Hematopoietic multipotent progenitor cell (in vitro differentiated cells): ENCODE measurements at regions not wholly inside any gene's neighbourhood (a gene's known extent, or its start where the extent isn't known, plus 50 kb on each side); places are given as distances from the start of the nearest gene placed in this dataset.
"Not testable (repeated sequence)": the region's sequence is repeated elsewhere in the genome, so short reads cannot be mapped to it uniquely, and the experiment has no call there.

ENCODE experiments used
- DNase-seq, 3 donors: peaks; one replicate each; pipeline ENCODE4 v3.0.0-alpha.2; 2011 to 2015; ENCODE audit warnings: low read depth in 2 of 3, low spot score in 2 of 3

DNA sequence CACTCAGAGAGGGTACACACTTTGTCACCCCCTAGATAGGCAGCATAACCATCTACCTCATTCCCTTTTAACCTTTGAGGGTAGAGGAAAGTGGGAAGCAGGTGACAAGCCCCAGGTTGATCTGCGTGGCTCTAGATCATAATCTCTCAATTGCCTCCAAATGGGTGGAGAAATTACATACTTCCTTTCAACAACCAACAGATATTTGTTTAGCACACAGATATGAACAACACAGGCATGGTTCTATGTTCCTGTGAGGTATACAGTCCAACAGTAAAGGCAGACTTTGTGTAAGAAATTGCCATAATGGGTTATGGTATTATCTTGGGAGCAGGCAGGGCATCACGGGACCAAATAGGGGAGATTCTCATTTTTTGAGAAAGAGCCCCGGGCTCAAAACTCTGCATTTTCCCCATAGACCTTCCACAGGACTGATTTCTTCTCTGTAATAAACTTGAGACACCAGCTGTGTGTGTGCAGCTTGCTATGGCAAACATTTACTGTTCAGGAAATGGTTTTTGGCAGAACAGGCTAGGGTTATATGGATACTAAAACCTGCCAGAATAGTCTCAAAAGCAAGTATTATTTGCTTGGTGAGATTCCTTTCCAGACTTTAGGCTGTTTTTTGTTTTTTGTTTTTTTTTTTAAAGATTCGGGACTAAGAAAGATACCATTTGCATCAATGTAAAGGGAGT is 126.2 kb downstream of the CD164 start:
- no peak for DNase-seq

DNA sequence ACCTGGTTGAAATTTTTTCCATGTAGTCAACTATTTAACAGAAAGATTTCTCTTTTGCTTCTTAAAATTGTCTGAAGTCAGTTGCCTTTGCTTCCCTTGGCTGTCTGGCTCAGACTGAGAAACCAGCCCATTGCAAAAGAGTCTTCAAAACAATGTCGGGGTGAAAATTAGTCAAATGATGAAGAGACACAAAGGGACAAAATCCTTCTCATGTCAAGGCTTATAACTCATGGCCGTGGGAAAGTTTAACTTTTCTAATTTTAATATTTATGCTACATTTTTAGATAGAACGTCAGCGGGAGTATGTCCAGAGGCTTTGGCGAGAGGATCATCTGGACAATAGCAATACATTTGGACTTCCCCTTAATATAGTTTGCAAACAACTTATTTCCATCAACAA is 127.2 kb downstream of the CD164 start:
- no peak for DNase-seq

DNA sequence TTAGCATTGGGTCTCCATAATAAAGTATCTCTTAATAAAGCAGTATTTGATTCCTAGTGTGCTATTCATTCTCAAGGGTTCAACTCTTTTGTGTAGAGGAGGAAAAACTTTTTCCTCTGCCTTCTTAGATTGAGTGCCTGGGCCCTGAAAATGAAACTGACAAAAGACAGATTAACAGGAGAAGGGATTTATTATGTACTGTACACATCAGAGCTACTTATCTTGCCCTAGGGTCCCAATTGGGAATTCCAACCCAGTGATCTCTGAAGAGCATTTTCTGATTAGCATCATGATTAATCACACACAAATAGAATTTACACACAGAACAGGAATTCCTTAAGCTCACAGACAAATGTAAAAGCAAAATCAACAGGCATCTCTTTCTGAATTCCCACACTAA is 128.9 kb downstream of the CD164 start:
- no peak for DNase-seq

DNA sequence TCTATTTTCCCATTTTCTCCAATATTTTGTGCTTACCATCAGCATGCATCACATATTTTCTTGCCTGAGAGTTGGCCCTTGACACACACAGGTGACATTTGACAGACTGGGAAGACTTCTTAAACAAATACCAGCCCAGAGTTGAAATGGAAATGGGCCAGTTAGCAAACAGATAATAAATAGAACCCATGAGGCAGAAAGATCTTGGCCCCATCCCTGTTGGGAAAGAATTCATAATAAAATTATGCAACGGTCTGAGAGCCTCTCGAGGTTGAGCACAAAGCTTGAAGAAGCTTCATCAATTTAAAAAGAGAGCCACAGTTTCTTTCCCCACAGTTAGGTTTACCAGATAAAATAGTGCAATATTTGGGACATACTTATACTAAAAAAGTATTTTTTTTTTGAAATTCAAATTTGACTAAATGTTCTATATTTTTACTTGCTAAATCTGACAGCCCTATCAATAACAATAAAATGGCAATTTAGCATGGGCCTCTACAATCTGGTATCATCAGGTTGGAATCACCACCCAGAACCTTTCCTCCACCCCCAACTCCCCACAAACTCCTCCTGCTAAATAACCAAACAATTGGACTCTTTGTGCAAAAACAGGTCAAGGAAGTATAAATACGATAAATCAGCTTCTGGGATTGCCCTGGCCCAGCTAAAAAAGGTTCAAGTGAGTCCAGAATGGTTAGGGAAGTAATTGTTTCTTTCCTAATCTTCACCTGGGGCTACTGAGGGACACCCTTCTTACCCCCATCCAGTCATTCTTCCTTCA is 129.8 kb downstream of the CD164 start:
- no peak for DNase-seq

DNA sequence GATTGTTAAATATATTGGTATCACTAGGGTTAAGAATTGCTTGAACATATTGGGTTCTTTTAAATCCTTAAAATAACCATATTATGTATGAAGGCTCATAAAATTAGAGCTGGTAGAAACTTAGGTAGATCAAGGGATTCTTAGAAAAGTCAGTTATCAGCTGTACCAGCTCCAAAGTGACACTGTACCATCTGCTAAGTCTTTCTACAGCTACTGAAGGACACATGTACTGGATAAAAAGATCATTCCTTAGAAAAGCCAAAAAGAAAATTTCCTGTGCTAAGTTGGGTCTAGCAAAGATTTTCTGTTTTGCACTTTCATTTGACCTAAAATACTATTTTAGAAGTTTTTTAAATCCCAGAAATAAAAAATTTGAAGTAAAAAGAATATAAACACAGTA is 130.4 kb downstream of the CD164 start:
- DNase-seq = no peak

DNA sequence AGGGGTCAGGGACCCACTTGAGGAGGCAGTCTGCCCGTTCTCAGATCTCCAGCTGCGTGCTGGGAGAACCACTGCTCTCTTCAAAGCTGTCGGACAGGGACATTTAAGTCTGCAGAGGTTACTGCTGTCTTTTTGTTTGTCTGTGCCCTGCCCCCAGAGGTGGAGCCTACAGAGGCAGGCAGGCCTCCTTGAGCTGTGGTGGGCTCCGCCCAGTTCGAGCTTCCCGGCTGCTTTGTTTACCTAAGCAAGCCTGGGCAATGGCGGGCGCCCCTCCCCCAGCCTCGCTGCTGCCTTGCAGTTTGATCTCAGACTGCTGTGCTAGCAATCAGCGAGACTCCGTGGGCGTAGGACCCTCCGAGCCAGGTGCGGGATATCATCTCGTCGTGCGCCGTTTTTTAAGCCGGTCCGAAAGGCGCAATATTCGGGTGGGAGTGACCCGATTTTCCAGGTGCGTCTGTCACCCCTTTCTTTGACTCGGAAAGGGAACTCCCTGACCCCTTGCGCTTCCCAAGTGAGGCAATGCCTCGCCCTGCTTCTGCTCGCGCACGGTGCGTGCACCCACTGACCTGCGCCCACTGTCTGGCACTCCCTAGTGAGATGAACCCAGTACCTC is 131.6 kb downstream of the CD164 start:
- not testable (repeated sequence) for DNase-seq

DNA sequence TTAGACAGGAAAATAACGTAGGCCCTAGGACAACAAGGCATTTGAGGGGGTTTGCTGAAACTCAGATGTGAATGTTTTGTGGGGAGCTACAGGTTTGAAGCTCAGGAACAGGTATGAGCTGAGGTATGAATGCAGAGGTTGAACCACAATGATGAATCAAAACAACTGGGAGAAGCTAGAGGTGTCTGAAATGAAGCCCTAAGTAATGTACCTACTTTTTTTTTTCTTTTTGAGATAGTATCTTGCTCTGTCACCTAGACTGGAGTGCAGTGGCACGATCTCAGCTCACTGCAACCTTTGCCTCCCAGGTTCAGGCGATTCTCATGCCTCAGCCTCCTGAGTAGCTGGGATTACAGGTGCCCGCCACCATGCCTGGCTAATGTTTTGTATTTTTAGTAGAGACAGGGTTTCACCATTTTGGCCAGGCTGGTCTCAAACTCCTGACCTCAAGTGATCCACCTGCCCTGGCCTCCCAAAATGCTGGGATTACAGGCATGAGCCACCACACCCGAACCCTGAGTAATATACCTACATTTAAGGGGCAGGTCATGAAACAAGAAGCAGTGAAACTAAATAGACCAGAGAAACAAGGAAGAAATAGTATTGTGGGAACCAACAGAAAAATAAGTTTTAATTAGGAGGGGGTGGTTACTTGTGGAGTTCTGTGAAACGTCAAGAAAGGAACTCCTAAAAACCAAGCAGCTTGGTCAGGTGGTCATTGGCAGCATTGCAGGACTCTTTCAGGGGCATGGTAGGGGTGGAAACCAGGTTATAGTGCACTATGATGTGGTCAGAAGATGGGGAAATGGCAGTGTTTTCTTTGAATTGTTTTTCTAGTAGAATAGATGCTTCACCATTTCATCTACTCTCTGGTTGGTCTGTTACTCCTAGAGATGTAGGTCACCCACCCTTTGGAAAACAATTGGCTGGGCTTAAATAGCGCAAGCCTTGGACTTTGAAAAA is 138.1 kb downstream of the CD164 start:
- peak in 1 of 3 donors; percentile 36 for DNase-seq

DNA sequence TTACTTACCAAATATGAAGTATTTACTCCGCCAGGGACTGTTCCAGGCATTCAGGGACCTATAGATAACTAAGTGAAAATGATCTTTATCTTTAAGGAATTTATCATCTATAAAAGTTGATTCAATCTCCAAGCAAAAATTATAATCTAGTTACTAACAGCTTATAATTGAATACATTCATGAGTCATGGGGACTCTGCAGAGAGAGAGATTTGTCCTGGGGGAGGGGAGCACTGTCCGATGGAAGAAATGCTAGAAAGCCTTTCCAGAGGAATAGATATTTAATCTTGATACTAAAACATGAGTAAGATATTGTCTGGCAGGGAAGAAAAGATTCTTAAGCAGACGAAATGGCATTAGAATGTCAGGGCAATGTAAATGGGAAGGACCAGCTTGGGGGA is 139.3 kb downstream of the CD164 start:
- DNase-seq = no peak

DNA sequence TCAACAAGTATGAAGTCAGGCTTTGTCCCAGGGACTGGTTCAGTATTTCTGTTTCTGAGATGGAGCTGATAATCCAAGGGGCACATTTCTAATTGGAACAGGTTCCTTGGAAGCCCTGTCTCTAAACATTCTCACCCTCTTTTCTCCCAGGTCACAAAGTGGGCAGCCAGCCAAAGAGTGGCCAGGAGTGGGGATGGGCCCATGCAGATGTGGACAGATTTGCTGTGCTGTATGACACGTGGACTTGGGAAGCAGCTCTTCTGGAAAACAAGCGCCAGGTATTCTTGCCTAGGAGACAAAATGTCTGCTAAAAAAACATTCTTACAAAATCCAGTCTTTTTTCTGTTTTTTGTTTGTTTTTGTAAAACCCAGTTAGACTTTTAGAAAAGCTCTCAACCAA is 140.2 kb downstream of the CD164 start:
- DNase-seq = no peak

DNA sequence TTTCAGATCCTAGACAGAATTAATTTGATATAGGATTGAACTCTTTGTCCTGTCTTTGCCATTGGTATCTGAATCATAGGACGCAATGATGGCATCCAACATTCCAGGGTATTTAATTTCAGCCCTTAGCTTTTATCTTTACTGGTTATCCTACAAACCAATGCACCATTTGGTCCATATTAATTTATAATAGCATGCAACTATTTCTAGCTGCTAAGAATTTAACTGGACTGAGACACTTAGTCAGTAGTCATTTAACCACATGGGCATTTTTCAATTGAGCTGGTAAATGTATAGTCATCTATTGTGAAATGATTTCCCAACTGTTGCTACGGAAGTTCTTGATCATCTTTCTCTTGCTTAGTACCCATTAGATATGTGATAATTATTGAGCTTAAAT is 141.1 kb downstream of the CD164 start:
- DNase-seq = no peak

DNA sequence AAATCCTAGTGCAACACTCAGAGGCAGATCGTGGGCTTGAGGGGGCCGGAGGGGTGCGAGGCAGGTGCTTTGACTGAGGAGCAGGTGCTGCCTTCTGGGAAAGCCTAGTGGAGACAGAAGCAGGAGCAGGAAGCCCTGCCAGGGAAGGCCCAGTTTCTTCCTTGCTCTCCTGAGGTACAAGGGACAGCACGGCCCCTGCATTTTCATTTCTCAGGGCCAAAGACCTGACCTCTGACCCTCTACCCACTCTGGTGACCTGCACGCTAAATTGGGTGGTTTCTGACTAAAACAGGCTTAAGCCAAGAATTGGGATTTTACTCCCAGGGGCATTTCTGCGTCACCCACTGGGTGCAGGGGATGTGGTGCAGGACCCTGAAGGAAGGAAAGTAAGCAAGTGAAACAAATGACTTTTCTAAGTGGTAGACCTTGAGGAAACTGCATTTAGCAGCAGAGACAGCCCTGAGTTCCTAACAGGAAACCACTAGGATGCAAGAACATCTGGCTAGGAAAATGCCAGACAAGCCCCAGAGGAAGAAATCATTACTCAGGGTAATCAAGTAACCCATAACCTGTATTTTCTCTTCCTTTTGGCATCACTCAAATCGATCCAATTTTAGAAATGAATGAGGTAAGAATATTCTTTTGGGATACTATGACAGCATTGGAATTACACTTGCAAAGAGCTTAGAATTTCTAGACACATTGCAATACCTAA is 141.7 kb downstream of the CD164 start:
- DNase-seq = peak in 1 of 3 donors; percentile 42

DNA sequence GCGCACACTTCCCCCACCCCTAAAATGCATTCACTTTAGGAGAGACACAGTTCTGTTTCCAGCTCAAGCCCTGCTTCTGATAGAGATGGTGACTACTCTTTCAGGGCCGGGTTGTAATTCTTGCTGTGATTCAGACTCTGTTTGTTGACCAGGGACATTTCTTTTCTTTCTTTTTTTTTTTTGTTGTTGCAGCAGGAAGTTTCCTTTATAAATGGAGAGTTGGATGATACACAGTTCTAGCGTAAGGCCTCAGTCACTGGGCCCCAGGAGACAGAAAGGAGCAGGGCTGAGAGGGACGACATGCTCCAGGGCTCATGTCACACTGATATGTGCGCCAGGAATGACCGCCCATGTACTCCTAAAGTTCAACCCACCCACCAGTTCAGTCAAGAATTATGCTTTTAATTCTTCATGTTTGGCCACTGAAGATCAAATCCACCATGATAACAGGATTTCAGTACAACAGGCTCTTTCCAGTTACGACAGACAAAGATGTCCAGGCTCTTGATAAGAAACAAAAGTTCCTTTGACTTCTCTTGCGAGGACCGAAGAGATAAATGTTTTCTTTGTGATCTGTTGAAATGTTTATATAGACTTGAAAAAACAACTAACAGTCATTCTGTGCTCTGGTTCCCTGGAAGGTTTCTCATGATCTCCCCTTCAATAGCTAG is 142.5 kb downstream of the CD164 start:
- no peak for DNase-seq

DNA sequence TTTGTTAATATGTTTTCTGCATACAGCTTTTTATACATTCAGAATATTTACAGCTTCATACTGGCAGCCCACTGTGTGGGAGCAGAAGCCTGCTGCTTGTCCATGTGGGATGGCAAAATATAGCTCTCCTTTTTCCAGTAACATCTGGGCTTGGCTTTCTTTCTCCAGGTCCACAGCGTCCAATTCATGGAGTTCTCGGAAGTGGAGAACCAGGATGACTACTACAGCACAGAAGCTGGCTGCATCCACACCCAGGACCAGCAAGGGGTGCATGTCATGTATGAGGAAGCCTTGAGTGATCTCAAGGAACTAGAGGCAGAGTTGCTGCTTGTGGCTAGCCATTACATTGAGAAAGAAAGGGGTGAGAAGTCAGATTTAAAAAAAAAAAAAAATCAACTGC is 143.1 kb downstream of the CD164 start:
- no peak for DNase-seq

DNA sequence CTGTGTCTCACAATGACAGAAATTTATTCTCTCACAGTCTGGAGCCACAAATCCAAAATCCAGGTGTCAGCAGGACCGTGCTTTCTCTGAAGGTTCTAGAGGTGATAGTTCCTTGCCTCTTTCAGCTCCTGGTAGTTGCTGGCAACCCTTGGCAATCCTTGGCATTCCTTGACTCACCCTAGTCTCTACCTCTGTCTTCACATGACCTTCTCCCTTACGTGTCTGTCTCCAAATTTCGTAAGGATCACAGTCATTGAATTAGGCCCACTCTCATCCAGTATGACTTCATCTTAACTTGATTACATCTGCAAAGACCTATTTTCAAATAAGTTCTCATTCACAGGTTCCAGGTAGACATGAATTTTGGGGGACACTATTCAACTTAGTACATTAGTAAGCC is 143.1 kb downstream of the CEP57L1 start:
- no peak for DNase-seq

DNA sequence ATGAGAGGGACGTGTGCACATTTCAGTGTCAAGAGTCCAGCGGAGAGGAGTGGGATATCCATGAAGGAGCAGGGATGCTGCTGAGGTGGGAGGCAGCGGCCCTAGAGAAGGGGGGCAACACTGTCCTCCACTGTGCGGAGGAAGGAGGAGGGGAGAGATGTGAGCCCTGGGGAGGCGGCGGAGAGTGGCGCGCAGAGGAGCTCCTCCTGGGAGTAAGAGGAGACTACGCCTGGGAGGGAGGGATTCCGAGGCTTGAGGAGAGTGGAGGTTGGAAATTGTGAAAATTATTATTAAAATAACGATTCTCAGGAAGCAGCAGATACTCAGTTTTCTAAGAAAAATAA is 142.7 kb downstream of the CEP57L1 start:
- no peak for DNase-seq

DNA sequence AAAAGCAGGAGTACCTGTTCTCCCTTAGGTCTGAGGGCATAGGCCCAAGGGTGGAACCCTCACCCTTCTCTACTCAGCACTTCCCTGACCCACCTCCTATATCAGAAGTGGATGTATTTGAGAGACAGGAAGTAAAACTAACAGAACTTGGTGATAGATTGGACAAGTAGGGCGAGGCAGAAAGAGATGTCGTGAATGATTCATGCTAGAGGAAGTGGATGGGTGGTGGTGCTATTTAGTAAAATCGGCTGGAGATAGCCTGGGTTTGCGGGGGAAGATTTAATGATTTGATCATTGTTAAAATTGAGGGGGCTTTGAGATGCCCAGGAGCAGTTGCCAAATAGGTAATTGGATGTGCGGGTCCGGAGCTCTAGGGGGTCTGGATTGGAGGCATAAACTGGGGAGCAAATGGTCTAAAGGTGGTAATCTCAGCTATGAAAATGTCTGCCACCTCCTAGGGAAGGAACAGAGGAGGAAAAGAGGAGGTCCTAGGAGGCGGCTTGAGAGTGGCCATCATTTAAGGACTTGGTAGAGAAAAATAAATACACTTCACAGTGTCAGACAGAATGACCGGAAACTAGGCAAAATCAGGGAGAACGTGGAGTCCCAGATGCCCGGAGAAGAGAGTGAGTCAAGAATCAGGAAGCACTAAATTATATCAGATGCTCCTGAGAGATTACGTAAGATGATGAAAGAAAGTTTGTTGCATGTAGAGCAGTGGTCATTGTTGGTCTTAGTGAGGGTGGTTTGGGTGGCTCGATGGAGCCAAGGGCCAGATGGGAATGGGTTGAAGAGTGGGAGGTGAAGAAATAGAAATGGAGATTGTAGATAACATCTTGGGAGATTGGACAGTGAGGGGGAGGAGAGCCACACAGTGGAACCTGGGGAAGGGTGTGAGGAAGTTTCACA is 142.0 kb downstream of the CEP57L1 start:
- DNase-seq = peak in 2 of 3 donors; percentile 78 to 84

DNA sequence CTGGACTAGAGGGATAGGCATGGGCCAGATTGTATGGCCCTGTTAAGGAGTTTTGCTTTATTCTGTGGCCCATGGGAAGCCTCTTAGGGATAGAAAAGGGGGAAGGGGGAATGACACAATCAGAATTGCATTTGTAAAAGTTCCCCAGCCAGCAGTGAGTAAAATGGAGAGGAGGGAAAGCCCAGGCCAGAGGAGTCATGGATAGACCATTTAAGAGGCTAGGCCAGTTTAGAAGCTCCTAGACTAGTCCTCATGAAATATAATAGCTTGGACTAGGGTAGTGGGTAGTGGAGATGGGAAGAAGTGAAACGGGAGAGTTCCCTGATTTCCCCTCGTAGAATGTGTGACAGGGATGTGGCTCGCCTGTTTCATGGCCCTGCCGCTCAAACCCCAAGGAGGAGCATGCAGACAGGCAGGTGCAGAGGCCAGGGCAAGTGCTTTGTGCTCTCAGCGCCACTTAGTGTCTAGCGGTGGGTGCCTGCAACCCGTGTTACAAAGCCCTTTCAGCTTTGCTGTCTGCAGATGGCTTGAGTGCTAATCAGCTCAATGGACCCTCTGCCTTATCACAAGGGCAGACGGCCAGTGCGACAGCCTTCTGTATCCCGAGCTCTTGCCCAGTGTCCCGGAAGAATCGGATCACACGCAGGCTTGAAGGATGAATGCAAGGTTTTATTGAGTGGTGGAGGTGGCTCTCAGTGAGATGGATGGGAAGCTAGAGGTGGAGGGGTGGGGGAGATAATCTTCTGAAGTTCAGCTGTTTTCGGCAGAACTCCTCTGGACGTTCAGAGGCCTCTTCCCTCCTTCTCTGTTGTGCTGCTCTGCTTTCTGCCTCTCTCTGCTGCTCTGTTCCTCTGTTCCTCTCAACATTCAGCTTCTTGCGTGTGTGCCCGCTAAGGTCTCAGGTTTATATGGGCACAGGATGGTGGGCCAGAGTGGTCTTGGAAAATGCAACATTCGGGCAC is 141.1 kb downstream of the CEP57L1 start:
- DNase-seq = peak in 2 of 3 donors; percentile 52 to 64
